Naive thymus-derived CD4-positive, alpha-beta T cell (primary cell): ENCODE measurements at regions not wholly inside any gene's neighbourhood (a gene's known extent, or its start where the extent isn't known, plus 50 kb on each side); places are given as distances from the start of the nearest gene placed in this dataset.
A peak's percentile ranks its signal among the peaks of the same experiment; 100 is the strongest.

Experiments used
- ATAC-seq: fragments of 150-1000 bp; cut with Tn5 transposase; 2 replicates; pipeline ENCODE4 v1.10.0; 2021; ENCODE audit warnings: mild to moderate bottlenecking, moderate library complexity
- CTCF ChIA-PET: fragments of 350-600 bp; sonication (Branson Sonifier 250); formaldehyde crosslinking; loops from one replicate; lab custom pipeline; 2021; ENCODE audit warnings: antibody characterized with exemption; lab: Charles Lee
- POLR2A ChIA-PET: fragments of 350-600 bp; sonication (Branson Sonifier 250); formaldehyde crosslinking; loops from one replicate; lab custom pipeline; 2021; ENCODE audit warnings: antibody characterized with exemption, inconsistent platforms; lab: Charles Lee
- DNase-seq, 9 donors: peaks; one replicate each; pipeline versions ENCODE4 v3.0.0 to v3.0.0-alpha.2; 2020 to 2022; ENCODE audit warnings: mixed read lengths in 1 of 9
- H3K27ac ChIP-seq: one replicate; pipeline ENCODE4 v1.7.0; 2013; ENCODE audit warnings: mild to moderate bottlenecking, low read depth, low read length, moderate library complexity
- H3K27me3 ChIP-seq, 2 donors: one replicate each; pipeline ENCODE4 v1.7.0; 2013; ENCODE audit warnings: low read length in 2 of 2, mild to moderate bottlenecking in 2 of 2, moderate library complexity in 2 of 2; ENCODE audit not compliant: control insufficient read depth in 2 of 2, insufficient read depth in 2 of 2
- H3K36me3 ChIP-seq, 3 experiments: 1 replicate in 2 of 3; 2 replicates in 1 of 3; pipeline ENCODE4 v1.7.0; 2013; ENCODE audit warnings: low read length in 3 of 3, mild to moderate bottlenecking in 3 of 3, moderate library complexity in 1 of 3; ENCODE audit not compliant: insufficient read depth in 3 of 3, control insufficient read depth in 2 of 3
- H3K4me1 ChIP-seq, 2 donors: one replicate each; pipeline ENCODE4 v1.7.0; 2013; ENCODE audit warnings: low read length in 2 of 2, mild to moderate bottlenecking in 2 of 2, moderate library complexity in 1 of 2; ENCODE audit not compliant: control insufficient read depth in 2 of 2, insufficient read depth in 2 of 2
- H3K4me3 ChIP-seq: 2 replicates; pipeline ENCODE4 v1.7.0; 2013; ENCODE audit warnings: mild to moderate bottlenecking, low read length
- H3K9me3 ChIP-seq, 3 experiments: 1 replicate in 2 of 3; 2 replicates in 1 of 3; pipeline ENCODE4 v1.7.0; 2013; ENCODE audit warnings: low read length in 3 of 3; ENCODE audit not compliant: control insufficient read depth in 2 of 3
- H3K27ac Mint-ChIP-seq, 9 donors: one replicate each; pipeline ENCODE4 v1.8.0; 2020 to 2022; ENCODE audit warnings: mixed read lengths in 9 of 9, mild to moderate bottlenecking in 8 of 9, moderate library complexity in 5 of 9, inconsistent platforms in 2 of 9
- H3K27me3 Mint-ChIP-seq, 5 donors: one replicate each; pipeline ENCODE4 v1.8.0; 2021 to 2022; ENCODE audit warnings: mixed read lengths in 5 of 5, mild to moderate bottlenecking in 1 of 5
- H3K36me3 Mint-ChIP-seq, 5 donors: one replicate each; pipeline ENCODE4 v1.8.0; 2020 to 2022; ENCODE audit warnings: mixed read lengths in 5 of 5, mild to moderate bottlenecking in 3 of 5, inconsistent platforms in 1 of 5
- H3K4me1 Mint-ChIP-seq, 7 donors: one replicate each; pipeline ENCODE4 v1.8.0; 2020 to 2022; ENCODE audit warnings: mixed read lengths in 7 of 7, mild to moderate bottlenecking in 3 of 7, inconsistent platforms in 1 of 7
- H3K4me3 Mint-ChIP-seq, 10 donors: one replicate each; pipeline ENCODE4 v1.8.0; 2020 to 2022; ENCODE audit warnings: mild to moderate bottlenecking in 10 of 10, mixed read lengths in 10 of 10, moderate library complexity in 6 of 10, inconsistent platforms in 2 of 10
- H3K9me3 Mint-ChIP-seq, 11 donors: one replicate each; pipeline ENCODE4 v1.8.0; 2020 to 2022; ENCODE audit warnings: mixed read lengths in 11 of 11, mild to moderate bottlenecking in 4 of 11, inconsistent platforms in 1 of 11, moderate library complexity in 1 of 11
- intact Hi-C, 2 donors: fragments of 100-400 bp; cut with micrococcal nuclease; formaldehyde crosslinking; loops; one replicate each; pipeline ENCODE4 v1.15.1; 2023

DNA sequence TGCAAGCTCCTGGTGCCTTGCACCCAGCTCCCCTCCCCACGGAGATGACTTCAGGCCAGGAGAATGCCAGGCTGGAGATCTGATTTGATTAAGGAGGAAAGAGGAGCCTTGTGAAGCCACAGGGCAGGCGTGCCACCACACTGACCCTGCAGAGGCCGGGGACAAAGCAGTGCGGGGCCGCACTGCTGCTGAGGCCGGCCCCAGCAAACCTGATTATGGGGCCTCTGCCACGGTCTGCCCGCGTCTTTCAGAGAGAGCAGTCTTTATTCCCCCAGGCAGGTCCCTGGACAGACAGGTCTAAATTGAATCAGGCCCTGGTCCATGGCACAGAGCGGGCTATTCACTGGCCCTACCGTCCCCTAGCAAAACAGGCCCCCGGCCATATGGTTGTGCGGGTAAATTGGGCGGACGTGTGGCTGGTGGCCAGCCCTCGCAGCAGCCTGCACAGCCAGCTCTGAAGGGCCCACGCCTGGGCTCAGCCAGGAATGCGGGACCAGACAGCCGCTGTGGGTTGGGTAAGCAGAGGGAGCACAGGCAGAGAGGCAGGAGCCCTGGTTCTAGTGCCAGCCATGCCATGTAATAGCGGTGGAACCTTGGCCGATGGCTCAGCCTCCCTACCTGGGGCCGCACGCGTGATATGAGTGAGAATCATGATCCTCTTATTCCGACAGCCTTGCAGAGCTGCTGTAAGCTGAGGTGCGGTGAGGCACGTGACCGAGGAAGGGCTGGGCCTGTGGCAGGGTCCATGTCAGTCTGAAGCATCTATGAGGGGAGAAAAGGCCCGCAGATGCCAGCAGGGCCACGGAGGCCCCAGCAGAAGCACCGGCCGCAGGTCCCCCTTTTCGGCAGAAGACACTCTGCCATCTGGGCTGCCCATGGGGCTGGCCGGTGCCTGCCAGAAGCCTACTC is 97.3 kb upstream of the MYCN start:
- no peaks in the 10 kb centered on the region for H3K36me3 ChIP-seq
- Mint-ChIP-seq H3K27ac (no peak overlapping the region), H3K9me3 (peaks cover 0 to 7% (median 2%) of the 10 kb centered on the region in 11 donors), H3K36me3 (no peaks in the 10 kb centered on the region), H3K4me3 (no peak overlapping the region), H3K27me3 (peaks cover 0 to 20% (median 4%) of the 10 kb centered on the region in 5 donors), H3K4me1 (peaks cover 0 to 5% (median 0%) of the 10 kb centered on the region in 7 donors)
- H3K4me1 ChIP-seq: no peaks in the 10 kb centered on the region
- no peaks in the 10 kb centered on the region for H3K27me3 ChIP-seq
- H3K4me3 ChIP-seq: no peak overlapping the region
- CTCF ChIA-PET: no interaction called here
- DNase-seq (no peak), ATAC-seq (no peak)
- POLR2A ChIA-PET: no interaction called here
- intact Hi-C loops: no loop called here
- no peaks in the 10 kb centered on the region for H3K9me3 ChIP-seq
- H3K27ac ChIP-seq: no peak overlapping the region

DNA sequence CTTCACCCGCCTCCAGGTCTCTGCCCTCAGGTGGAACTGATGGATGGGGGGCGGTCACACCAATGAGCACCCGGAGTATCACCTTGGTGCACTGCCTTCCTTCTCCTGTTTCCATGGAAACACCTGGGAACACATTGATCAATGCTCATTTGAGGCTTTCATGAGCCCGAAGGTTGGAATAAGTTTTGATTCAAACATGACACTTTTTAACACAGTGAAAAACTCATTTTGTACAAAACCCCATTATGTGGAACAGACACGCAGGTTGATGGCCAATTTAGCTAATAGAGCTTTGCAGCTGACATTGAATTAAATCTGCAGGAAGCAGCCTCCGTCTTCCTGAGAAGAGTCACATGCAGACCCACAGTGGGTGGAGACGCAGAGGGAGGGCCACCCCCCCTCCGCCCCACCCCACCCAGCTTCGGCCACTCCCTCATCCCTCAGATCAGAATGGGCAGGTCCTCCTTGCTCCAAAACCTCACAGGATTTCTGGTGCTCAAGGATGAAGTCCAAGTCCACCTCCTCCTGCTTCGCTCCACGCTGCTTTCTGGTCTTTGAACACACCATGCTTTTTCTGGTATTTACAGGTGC is 96.0 kb upstream of the MYCN start:
- no peaks in the 10 kb centered on the region for H3K4me1 ChIP-seq
- ATAC-seq: no peak
- H3K36me3 Mint-ChIP-seq: no peaks in the 10 kb centered on the region
- peaks cover 0 to 5% (median 0%) of the 10 kb centered on the region in 7 donors for H3K4me1 Mint-ChIP-seq
- H3K9me3 Mint-ChIP-seq: peaks cover 0 to 7% (median 4%) of the 10 kb centered on the region in 11 donors
- ChIA-PET CTCF (no interaction called here), POLR2A (no interaction called here)
- intact Hi-C loops: no loop called here
- H3K36me3 ChIP-seq: no peaks in the 10 kb centered on the region
- no peaks in the 10 kb centered on the region for H3K27me3 ChIP-seq
- DNase-seq: no peak
- no peaks in the 10 kb centered on the region for H3K9me3 ChIP-seq
- H3K27ac ChIP-seq: no peak overlapping the region
- no peak overlapping the region for H3K4me3 ChIP-seq
- H3K27me3 Mint-ChIP-seq: peaks cover 0 to 20% (median 4%) of the 10 kb centered on the region in 5 donors
- no peak overlapping the region for H3K4me3 Mint-ChIP-seq
- H3K27ac Mint-ChIP-seq: no peak overlapping the region

DNA sequence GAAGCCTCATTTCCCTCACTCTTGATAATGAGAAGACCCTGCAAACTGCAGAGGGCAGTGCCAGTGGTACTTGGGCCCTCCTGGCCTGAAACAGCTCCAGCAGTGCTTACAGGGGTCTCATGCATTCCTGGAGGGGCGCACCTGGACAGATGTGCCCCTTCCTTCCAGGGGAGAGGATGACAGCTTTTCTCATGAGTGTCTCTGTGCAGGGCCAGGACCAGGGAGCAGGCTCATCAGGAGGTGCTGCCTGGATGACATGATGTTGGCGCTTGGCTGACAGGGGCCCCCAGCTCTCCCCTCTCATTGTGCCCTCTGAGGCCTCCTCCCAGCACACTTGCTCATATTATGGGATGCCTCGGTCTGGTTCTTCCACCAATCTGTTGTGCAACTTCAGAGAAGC is 95.1 kb upstream of the MYCN start:
- no peaks in the 10 kb centered on the region for H3K9me3 ChIP-seq
- CTCF ChIA-PET: no interaction called here
- Mint-ChIP-seq H3K4me3 (no peak overlapping the region), H3K4me1 (peaks cover 0 to 5% (median 0%) of the 10 kb centered on the region in 7 donors), H3K9me3 (peaks cover 0 to 10% (median 4%) of the 10 kb centered on the region in 11 donors), H3K27ac (no peak overlapping the region), H3K36me3 (no peaks in the 10 kb centered on the region), H3K27me3 (peaks cover 0 to 20% (median 4%) of the 10 kb centered on the region in 5 donors)
- ATAC-seq (no peak), DNase-seq (no peak)
- H3K4me1 ChIP-seq: no peaks in the 10 kb centered on the region
- POLR2A ChIA-PET: no interaction called here
- intact Hi-C loops: no loop called here
- H3K27ac ChIP-seq: no peak overlapping the region
- no peak overlapping the region for H3K4me3 ChIP-seq
- H3K27me3 ChIP-seq: no peaks in the 10 kb centered on the region
- H3K36me3 ChIP-seq: no peaks in the 10 kb centered on the region

DNA sequence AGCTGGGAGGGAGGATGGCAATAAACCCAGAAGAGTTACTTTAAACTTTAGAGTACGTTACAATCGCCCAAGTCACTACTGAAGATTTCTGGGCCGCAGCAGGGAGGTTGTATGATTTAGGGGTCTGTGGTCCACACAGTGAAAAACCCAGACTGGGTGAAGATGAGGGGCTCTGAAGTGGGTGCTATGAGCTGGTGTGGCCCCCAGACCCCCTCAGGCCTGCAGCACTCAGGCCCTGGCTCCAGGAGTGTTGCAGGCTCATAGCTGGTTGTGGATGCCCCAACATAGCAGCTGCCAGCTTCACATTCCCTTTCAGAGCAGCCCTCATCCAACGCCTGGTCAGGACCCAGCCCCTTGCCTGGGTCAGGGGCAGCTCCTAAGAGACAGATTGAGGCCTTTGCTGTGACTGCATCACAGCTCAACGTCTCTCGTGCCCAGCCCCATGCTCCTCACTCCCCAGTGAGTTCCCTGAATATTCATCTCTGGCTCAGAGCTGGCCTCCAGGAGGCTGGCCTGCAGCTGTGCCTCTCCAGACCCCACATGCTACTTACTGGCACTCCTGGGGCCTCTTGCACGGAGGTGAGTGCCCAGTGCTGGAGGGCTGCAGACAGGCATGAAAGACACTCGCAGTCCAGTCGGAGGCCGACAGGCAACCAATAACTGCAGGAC is 94.5 kb upstream of the MYCN start:
- Histone ChIP-seq H3K4me1 (no peaks in the 10 kb centered on the region), H3K36me3 (no peaks in the 10 kb centered on the region), H3K27ac (no peak overlapping the region), H3K9me3 (no peaks in the 10 kb centered on the region), H3K4me3 (no peak overlapping the region), H3K27me3 (no peaks in the 10 kb centered on the region)
- peak; percentile 6 for ATAC-seq
- ChIA-PET CTCF (no interaction called here), POLR2A (no interaction called here)
- intact Hi-C loops: no loop called here
- peaks cover 0 to 10% (median 4%) of the 10 kb centered on the region in 11 donors for H3K9me3 Mint-ChIP-seq
- no peak overlapping the region for H3K27ac Mint-ChIP-seq
- H3K4me3 Mint-ChIP-seq: no peak overlapping the region
- no peak for DNase-seq
- peaks cover 0 to 20% (median 4%) of the 10 kb centered on the region in 5 donors for H3K27me3 Mint-ChIP-seq
- H3K36me3 Mint-ChIP-seq: no peaks in the 10 kb centered on the region
- H3K4me1 Mint-ChIP-seq: peaks cover 0 to 5% (median 0%) of the 10 kb centered on the region in 7 donors

- H3K4me1 ChIP-seq: no peaks in the 10 kb centered on the region
- POLR2A ChIA-PET: no interaction called here
- intact Hi-C loops: no loop called here
- H3K36me3 ChIP-seq: no peaks in the 10 kb centered on the region
- H3K4me3 ChIP-seq: no peak overlapping the region
- H3K9me3 ChIP-seq: no peaks in the 10 kb centered on the region
- peaks cover 0 to 16% (median 4%) of the 10 kb centered on the region in 5 donors for H3K27me3 Mint-ChIP-seq
- H3K27me3 ChIP-seq: no peaks in the 10 kb centered on the region
- H3K9me3 Mint-ChIP-seq: peaks cover 0 to 10% (median 4%) of the 10 kb centered on the region in 11 donors
- no peak overlapping the region for H3K27ac ChIP-seq
- no peak overlapping the region for H3K4me3 Mint-ChIP-seq
- DNase-seq (no peak), ATAC-seq (no peak)
- H3K36me3 Mint-ChIP-seq: no peaks in the 10 kb centered on the region
- H3K4me1 Mint-ChIP-seq: peaks cover 0 to 5% (median 0%) of the 10 kb centered on the region in 7 donors
- CTCF ChIA-PET: no interaction called here
- peak overlapping the region in 1 of 9 donors; percentile 49 for H3K27ac Mint-ChIP-seq
These were observed 93.7 kb upstream of the MYCN start for GRCh38 chr2:15846626-15847025.

- no peak overlapping the region for H3K27ac Mint-ChIP-seq
- POLR2A ChIA-PET: no interaction called here
These were observed 89.8 kb upstream of the MYCN start for GRCh38 chr2:15850534-15850933.

More at GRCh38 chr2:15850534-15850933, 89.8 kb upstream of the MYCN start:
- no peak for DNase-seq
- H3K36me3 ChIP-seq: no peaks in the 10 kb centered on the region
- no peak overlapping the region for H3K4me3 Mint-ChIP-seq
- no peak overlapping the region for H3K4me3 ChIP-seq
- intact Hi-C loops: no loop called here
- peaks cover 0 to 11% (median 5%) of the 10 kb centered on the region in 5 donors for H3K27me3 Mint-ChIP-seq
- H3K9me3 Mint-ChIP-seq: peaks cover 0 to 10% (median 4%) of the 10 kb centered on the region in 11 donors
- CTCF ChIA-PET: no interaction called here
- no peak overlapping the region for H3K27ac ChIP-seq
- ATAC-seq: no peak
- H3K36me3 Mint-ChIP-seq: no peaks in the 10 kb centered on the region
- peaks cover 0 to 5% (median 0%) of the 10 kb centered on the region in 7 donors for H3K4me1 Mint-ChIP-seq
- H3K4me1 ChIP-seq: no peaks in the 10 kb centered on the region
- H3K9me3 ChIP-seq: no peaks in the 10 kb centered on the region
- H3K27me3 ChIP-seq: no peaks in the 10 kb centered on the region
